Caco-2 (cell line): ENCODE measurements at regions not wholly inside any gene's neighbourhood (a gene's known extent, or its start where the extent isn't known, plus 50 kb on each side); places are given as distances from the start of the nearest gene placed in this dataset.

Source experiments
- BruUV-seq: library from RNA; stranded (reverse); fragments of 400-500 nt; replicated peaks from 2 replicates; lab custom pipeline; 2021; lab: Mats Ljungman, UMichigan
- CTCF ChIA-PET: fragments of 300-600 bp; sonication (Branson Sonifier 250); formaldehyde crosslinking; loops from one replicate; lab custom pipeline; 2022; ENCODE audit warnings: antibody characterized with exemption; lab: Charles Lee
- POLR2A ChIA-PET: fragments of 300-600 bp; sonication (Branson Sonifier 250); formaldehyde crosslinking; loops from one replicate; lab custom pipeline; 2022; ENCODE audit warnings: antibody characterized with exemption; lab: Charles Lee
- DNase-seq, 2 experiments: peaks; one replicate each; pipeline versions ENCODE4 v3.0.0 to v3.0.0-alpha.2; 2020 to 2022
- H3K27me3 ChIP-seq: replicated peaks from 2 replicates; pipeline ENCODE4 v1.6.0; 2011; ENCODE audit warnings: low read length; ENCODE audit not compliant: control insufficient read depth, insufficient read depth
- H3K36me3 ChIP-seq: 2 replicates; pipeline ENCODE4 v1.5.1; 2011; ENCODE audit warnings: low read length; ENCODE audit not compliant: control insufficient read depth, insufficient read depth
- H3K4me1 ChIP-seq: fragments of 250-450 bp; sonication (Bioruptor Pico); 2 replicates; pipeline ENCODE4 v1.5.1; 2020; ENCODE audit warnings: mild to moderate bottlenecking
- H3K4me3 ChIP-seq: 2 replicates; pipeline ENCODE4 v1.5.1; 2011; ENCODE audit warnings: low read depth, mild to moderate bottlenecking, control low read depth, low read length
- H3K9me3 ChIP-seq: fragments of 250-450 bp; sonication (Bioruptor Pico); 2 replicates; pipeline ENCODE4 v1.5.1; 2020; ENCODE audit warnings: mild to moderate bottlenecking, moderate library complexity
- H3K27ac Mint-ChIP-seq: one replicate; pipeline ENCODE4 v1.8.0; 2022; ENCODE audit warnings: mixed read lengths; ENCODE audit not compliant: unreplicated experiment
- H3K27me3 Mint-ChIP-seq: one replicate; pipeline ENCODE4 v1.8.0; 2022; ENCODE audit warnings: mixed read lengths; ENCODE audit not compliant: insufficient read depth, unreplicated experiment
- H3K36me3 Mint-ChIP-seq: one replicate; pipeline ENCODE4 v1.8.0; 2022; ENCODE audit warnings: mild to moderate bottlenecking, mixed read lengths; ENCODE audit not compliant: insufficient read depth, unreplicated experiment
- H3K4me1 Mint-ChIP-seq: one replicate; pipeline ENCODE4 v1.8.0; 2022; ENCODE audit warnings: low read depth, mixed read lengths; ENCODE audit not compliant: unreplicated experiment
- H3K4me3 Mint-ChIP-seq: one replicate; pipeline ENCODE4 v1.8.0; 2022; ENCODE audit warnings: mild to moderate bottlenecking, moderate library complexity, mixed read lengths; ENCODE audit not compliant: unreplicated experiment
- H3K9me3 Mint-ChIP-seq: one replicate; pipeline ENCODE4 v1.8.0; 2022; ENCODE audit warnings: mixed read lengths; ENCODE audit not compliant: unreplicated experiment
- intact Hi-C: fragments of 100-400 bp; cut with micrococcal nuclease; formaldehyde crosslinking; loops from one replicate; pipeline ENCODE4 v1.10.0; 2022; ENCODE audit not compliant: unreplicated experiment
- TF ChIP-seq, protein P1 (sequence below), 2 experiments: fragments of 200-600 bp in 1 of 2; IDR thresholded peaks; 1 replicate in 1 of 2; 2 replicates in 1 of 2; pipeline versions ENCODE4 v1.5.1 to v1.8.0; 2011 to 2022; ENCODE audit warnings: antibody characterized with exemption in 1 of 2, control low read depth in 1 of 2, inconsistent platforms in 1 of 2, low read depth in 1 of 2, low read length in 1 of 2, mild to moderate bottlenecking in 1 of 2, moderate library complexity in 1 of 2; ENCODE audit not compliant: insufficient read depth in 1 of 2, severe bottlenecking in 1 of 2, unreplicated experiment in 1 of 2

DNA sequence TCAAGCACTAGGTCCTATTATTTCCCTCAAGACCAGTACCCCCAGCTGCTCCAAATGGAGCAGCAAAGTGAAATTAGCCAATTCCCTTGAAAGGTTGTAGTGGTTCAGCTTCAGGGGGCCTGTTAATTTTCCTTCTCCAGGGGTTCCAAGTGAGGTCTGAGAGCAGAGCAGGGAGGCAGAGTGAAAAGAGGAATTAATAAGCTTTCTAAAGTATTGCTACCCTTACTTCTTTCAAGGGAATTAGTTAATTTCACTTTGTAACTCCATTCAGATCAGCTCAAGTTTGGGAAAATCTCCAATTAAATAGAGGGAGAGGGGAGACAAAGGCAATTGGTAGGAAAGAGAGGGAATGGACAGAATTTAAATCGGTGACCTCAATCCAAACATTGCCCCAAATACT, 78.7 kb upstream of the SLC7A11 start:
- H3K27ac Mint-ChIP-seq: no peak overlapping the region
- Histone ChIP-seq H3K4me1 (no peaks in the 10 kb centered on the region), H3K4me3 (no peak overlapping the region), H3K36me3 (no peaks in the 10 kb centered on the region), H3K9me3 (no peaks in the 10 kb centered on the region), H3K27me3 (no peaks in the 10 kb centered on the region)
- no TSS peak for BruUV-seq
- no peak overlapping the region for H3K4me3 Mint-ChIP-seq
- no peaks in the 10 kb centered on the region for H3K4me1 Mint-ChIP-seq
- no peaks in the 10 kb centered on the region for H3K36me3 Mint-ChIP-seq
- ChIA-PET CTCF (no interaction called here), POLR2A (no interaction called here)
- intact Hi-C loops: no loop called here
- no peak for DNase-seq
- no peaks in the 10 kb centered on the region for H3K9me3 Mint-ChIP-seq
- H3K27me3 Mint-ChIP-seq: peaks cover 8% of the 10 kb centered on the region
- TF ChIP-seq, protein P1, sequence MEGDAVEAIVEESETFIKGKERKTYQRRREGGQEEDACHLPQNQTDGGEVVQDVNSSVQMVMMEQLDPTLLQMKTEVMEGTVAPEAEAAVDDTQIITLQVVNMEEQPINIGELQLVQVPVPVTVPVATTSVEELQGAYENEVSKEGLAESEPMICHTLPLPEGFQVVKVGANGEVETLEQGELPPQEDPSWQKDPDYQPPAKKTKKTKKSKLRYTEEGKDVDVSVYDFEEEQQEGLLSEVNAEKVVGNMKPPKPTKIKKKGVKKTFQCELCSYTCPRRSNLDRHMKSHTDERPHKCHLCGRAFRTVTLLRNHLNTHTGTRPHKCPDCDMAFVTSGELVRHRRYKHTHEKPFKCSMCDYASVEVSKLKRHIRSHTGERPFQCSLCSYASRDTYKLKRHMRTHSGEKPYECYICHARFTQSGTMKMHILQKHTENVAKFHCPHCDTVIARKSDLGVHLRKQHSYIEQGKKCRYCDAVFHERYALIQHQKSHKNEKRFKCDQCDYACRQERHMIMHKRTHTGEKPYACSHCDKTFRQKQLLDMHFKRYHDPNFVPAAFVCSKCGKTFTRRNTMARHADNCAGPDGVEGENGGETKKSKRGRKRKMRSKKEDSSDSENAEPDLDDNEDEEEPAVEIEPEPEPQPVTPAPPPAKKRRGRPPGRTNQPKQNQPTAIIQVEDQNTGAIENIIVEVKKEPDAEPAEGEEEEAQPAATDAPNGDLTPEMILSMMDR (IDR thresholded peaks at IDR 0.05; ENCODE audit: insufficient read depth in 1 of 2, low read depth in 1 of 2, low read length in 1 of 2, severe bottlenecking in 1 of 2, unreplicated experiment in 1 of 2): no peak

DNA sequence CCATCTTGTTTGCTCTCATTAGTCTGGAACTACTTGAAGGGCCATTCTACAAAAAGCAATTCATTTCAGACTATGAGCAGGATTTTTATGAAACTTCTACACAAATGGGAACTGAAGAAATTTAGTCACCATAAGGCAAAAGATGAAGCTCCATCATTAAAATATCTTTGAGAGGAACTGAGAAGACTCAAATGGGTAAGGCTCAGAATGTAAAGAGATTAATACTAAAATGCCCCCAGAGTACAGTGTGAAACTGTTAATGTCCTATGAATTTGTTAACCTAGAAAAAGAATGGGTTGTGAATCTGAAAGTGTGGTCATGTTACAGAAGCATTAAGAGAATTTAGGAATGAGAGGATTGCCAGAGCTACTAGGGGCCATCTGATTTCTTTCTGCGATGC, 77.9 kb upstream of the SLC7A11 start:
- H3K27me3 Mint-ChIP-seq: peaks cover 8% of the 10 kb centered on the region
- no peak for DNase-seq
- BruUV-seq: no TSS peak
- ChIA-PET POLR2A (no interaction called here), CTCF (no interaction called here)
- no peaks in the 10 kb centered on the region for H3K4me1 Mint-ChIP-seq
- Histone ChIP-seq H3K9me3 (no peaks in the 10 kb centered on the region), H3K4me1 (no peaks in the 10 kb centered on the region), H3K36me3 (no peaks in the 10 kb centered on the region), H3K4me3 (no peak overlapping the region), H3K27me3 (no peaks in the 10 kb centered on the region)
- no peak overlapping the region for H3K4me3 Mint-ChIP-seq
- intact Hi-C loops: no loop called here
- no peaks in the 10 kb centered on the region for H3K36me3 Mint-ChIP-seq
- no peak overlapping the region for H3K27ac Mint-ChIP-seq
- TF ChIP-seq, protein P1 (IDR thresholded peaks at IDR 0.05; ENCODE audit: insufficient read depth in 1 of 2, low read depth in 1 of 2, low read length in 1 of 2, severe bottlenecking in 1 of 2, unreplicated experiment in 1 of 2): no peak
- peaks cover 3% of the 10 kb centered on the region for H3K9me3 Mint-ChIP-seq

DNA sequence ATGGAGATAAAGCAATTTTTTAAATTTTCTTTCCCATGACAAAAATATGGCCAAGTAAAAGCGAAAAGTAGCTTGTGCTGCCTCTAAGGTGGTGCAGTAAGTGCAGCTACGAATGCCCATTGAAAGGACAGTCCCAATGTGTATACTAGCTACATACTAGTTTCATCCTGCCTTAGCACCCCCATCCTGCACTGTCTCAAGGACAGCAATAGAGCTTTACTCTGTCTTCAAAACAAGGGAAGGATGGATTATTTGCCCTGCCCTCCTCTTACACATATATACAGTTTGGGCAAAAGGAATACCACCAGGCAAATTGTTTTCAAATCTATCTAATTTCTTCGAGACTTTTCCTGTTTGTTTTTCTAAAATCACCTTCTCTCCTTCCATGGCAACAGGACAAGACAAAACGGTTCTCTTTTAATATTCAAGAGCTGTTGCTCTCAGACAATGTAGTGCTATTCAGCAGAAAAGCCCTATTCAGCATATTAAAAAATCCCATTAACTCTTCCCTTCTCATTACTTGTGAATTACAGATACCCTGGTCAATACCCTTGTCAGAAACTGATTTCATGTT, 75.1 kb upstream of the SLC7A11 start:
- H3K27me3 Mint-ChIP-seq: peaks cover 8% of the 10 kb centered on the region
- H3K27ac Mint-ChIP-seq: no peak overlapping the region
- Histone ChIP-seq H3K4me1 (no peaks in the 10 kb centered on the region), H3K9me3 (no peaks in the 10 kb centered on the region), H3K27me3 (no peaks in the 10 kb centered on the region), H3K36me3 (no peaks in the 10 kb centered on the region), H3K4me3 (no peak overlapping the region)
- no peaks in the 10 kb centered on the region for H3K4me1 Mint-ChIP-seq
- CTCF ChIA-PET: no interaction called here
- POLR2A ChIA-PET: no interaction called here
- no TSS peak for BruUV-seq
- TF ChIP-seq, protein P1 (IDR thresholded peaks at IDR 0.05; ENCODE audit: insufficient read depth in 1 of 2, low read depth in 1 of 2, low read length in 1 of 2, severe bottlenecking in 1 of 2, unreplicated experiment in 1 of 2): no peak
- H3K9me3 Mint-ChIP-seq: peaks cover 9% of the 10 kb centered on the region
- no peak overlapping the region for H3K4me3 Mint-ChIP-seq
- DNase-seq: no peak
- intact Hi-C loops: no loop called here
- H3K36me3 Mint-ChIP-seq: no peaks in the 10 kb centered on the region
